GM12892 (cell line): ENCODE measurements at regions not wholly inside any gene's neighbourhood (a gene's known extent, or its start where the extent isn't known, plus 50 kb on each side); places are given as distances from the start of the nearest gene placed in this dataset.

ENCODE experiments used
- POLR2A ChIP-seq: IDR thresholded peaks from 2 replicates; pipeline ENCODE4 v1.6.1; 2011; ENCODE audit warnings: low read depth, low read length, control low read depth
- POLR2AphosphoS5 ChIP-seq: IDR thresholded peaks from 2 replicates; pipeline ENCODE4 v1.6.1; 2011; ENCODE audit warnings: low read depth, low read length, control low read depth

DNA sequence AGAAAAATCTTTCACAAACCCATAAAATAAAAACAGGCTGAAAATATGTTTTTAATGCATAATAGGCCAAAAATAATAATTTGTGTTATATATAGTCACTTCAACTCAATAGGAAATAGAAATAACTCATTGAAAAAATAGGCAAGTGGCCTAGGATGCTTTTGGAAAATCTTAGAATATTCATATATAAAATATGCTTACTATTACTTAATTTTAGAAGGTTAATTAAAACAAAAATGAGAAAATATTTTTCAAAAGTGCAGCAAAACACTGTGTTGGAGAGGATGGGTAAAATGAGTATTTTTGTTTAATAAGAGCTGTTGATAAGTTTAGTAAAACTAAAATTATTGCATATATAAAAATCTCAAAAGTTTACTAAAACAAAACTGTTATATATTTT is 308.0 kb upstream of the ATXN7L3B start:
- no peak for TF ChIP-seq POLR2A
- no peak for TF ChIP-seq POLR2AphosphoS5
